H9 (cell line): ENCODE measurements at regions not wholly inside any gene's neighbourhood (a gene's known extent, or its start where the extent isn't known, plus 50 kb on each side); places are given as distances from the start of the nearest gene placed in this dataset.

Experiments used
- DNase-seq: peaks from one replicate; pipeline ENCODE4 v3.0.0-alpha.2; 2017
- H2AFZ ChIP-seq: one replicate; pipeline ENCODE4 v1.6.1; 2013; ENCODE audit warnings: mild to moderate bottlenecking, low read length, control low read depth, moderate library complexity
- H2AK5ac ChIP-seq: 2 replicates; pipeline ENCODE4 v1.6.1; 2013; ENCODE audit warnings: low read length, control low read depth, mixed read lengths; ENCODE audit not compliant: insufficient read length
- H2BK120ac ChIP-seq: one replicate; pipeline ENCODE4 v1.6.1; 2013; ENCODE audit warnings: low read depth, mild to moderate bottlenecking, low read length, control low read depth, inconsistent platforms; ENCODE audit not compliant: poor library complexity, severe bottlenecking
- H2BK12ac ChIP-seq: 2 replicates; pipeline ENCODE4 v1.6.1; 2013; ENCODE audit warnings: low read length, control low read depth, mixed read lengths, low read depth; ENCODE audit not compliant: insufficient read length
- H2BK15ac ChIP-seq: 2 replicates; pipeline ENCODE4 v1.6.1; 2013; ENCODE audit warnings: low read depth, low read length, control low read depth
- H2BK20ac ChIP-seq: one replicate; pipeline ENCODE4 v1.6.1; 2013; ENCODE audit warnings: low read depth, mild to moderate bottlenecking, low read length, control low read depth, inconsistent platforms; ENCODE audit not compliant: poor library complexity, severe bottlenecking
- H2BK5ac ChIP-seq: 2 replicates; pipeline ENCODE4 v1.6.1; 2013; ENCODE audit warnings: low read length, control low read depth, mixed read lengths; ENCODE audit not compliant: insufficient read length
- H3K14ac ChIP-seq: 2 replicates; pipeline ENCODE4 v1.6.1; 2013; ENCODE audit warnings: low read length, control low read depth; ENCODE audit not compliant: insufficient read depth
- H3K18ac ChIP-seq: 2 replicates; pipeline ENCODE4 v1.6.1; 2013; ENCODE audit warnings: low read depth, mild to moderate bottlenecking, mixed read lengths, low read length, control low read depth; ENCODE audit not compliant: insufficient read length
- H3K23ac ChIP-seq: 2 replicates; pipeline ENCODE4 v1.6.1; 2013; ENCODE audit warnings: low read length, control low read depth, mixed read lengths, low read depth; ENCODE audit not compliant: insufficient read length
- H3K23me2 ChIP-seq: 2 replicates; pipeline ENCODE4 v1.6.1; 2013; ENCODE audit warnings: low read depth, mild to moderate bottlenecking, mixed read lengths, low read length, control low read depth; ENCODE audit not compliant: insufficient read length, poor library complexity, severe bottlenecking
- H3K27ac ChIP-seq: 2 replicates; pipeline ENCODE4 v1.5.1; 2013; ENCODE audit warnings: low read length, control low read depth, mixed read lengths, low read depth; ENCODE audit not compliant: insufficient read length
- H3K27me3 ChIP-seq: 2 replicates; pipeline ENCODE4 v1.6.1; 2013; ENCODE audit warnings: low read length, control low read depth, inconsistent platforms; ENCODE audit not compliant: insufficient read depth
- H3K4ac ChIP-seq: 2 replicates; pipeline ENCODE4 v1.6.1; 2013; ENCODE audit warnings: low read depth, mild to moderate bottlenecking, control low read depth, inconsistent platforms, low read length, moderate library complexity
- H3K4me1 ChIP-seq: 2 replicates; pipeline ENCODE4 v1.6.1; 2013; ENCODE audit warnings: low read length, control low read depth, inconsistent platforms; ENCODE audit not compliant: insufficient read depth
- H3K4me2 ChIP-seq: 2 replicates; pipeline ENCODE4 v1.6.1; 2013; ENCODE audit warnings: low read length, control low read depth, mixed read lengths; ENCODE audit not compliant: insufficient read length, insufficient read depth
- H3K56ac ChIP-seq: 2 replicates; pipeline ENCODE4 v1.6.1; 2013; ENCODE audit warnings: low read depth, mild to moderate bottlenecking, mixed read lengths, low read length, control low read depth; ENCODE audit not compliant: insufficient read length
- H3K79me1 ChIP-seq: 2 replicates; pipeline ENCODE4 v1.6.1; 2013; ENCODE audit warnings: low read depth, mild to moderate bottlenecking, moderate library complexity, low read length, control low read depth, inconsistent platforms; ENCODE audit not compliant: insufficient read depth, poor library complexity, severe bottlenecking
- H3K79me2 ChIP-seq: 2 replicates; pipeline ENCODE4 v1.6.1; 2013; ENCODE audit warnings: low read length, control low read depth, inconsistent platforms; ENCODE audit not compliant: insufficient read depth
- H3K9ac ChIP-seq: 2 replicates; pipeline ENCODE4 v1.6.1; 2013; ENCODE audit warnings: low read length, control low read depth, mixed read lengths; ENCODE audit not compliant: insufficient read length; ENCODE audit errors: extremely low read depth
- H3K9me3 ChIP-seq: one replicate; pipeline ENCODE4 v1.6.1; 2013; ENCODE audit warnings: low read depth, low read length, inconsistent platforms; ENCODE audit not compliant: control insufficient read depth
- H3T11ph ChIP-seq: one replicate; pipeline ENCODE4 v1.6.1; 2013; ENCODE audit warnings: mild to moderate bottlenecking, low read length, control low read depth, inconsistent platforms
- H4K20me1 ChIP-seq: one replicate; pipeline ENCODE4 v1.6.1; 2013; ENCODE audit not compliant: control insufficient read depth, insufficient read length, insufficient read depth
- H4K5ac ChIP-seq: 2 replicates; pipeline ENCODE4 v1.6.1; 2013; ENCODE audit warnings: low read depth, mild to moderate bottlenecking, mixed read lengths, low read length, control low read depth; ENCODE audit not compliant: insufficient read length
- H4K8ac ChIP-seq: replicated peaks from 2 replicates; pipeline ENCODE4 v1.6.1; 2013; ENCODE audit warnings: low read length, control low read depth, mixed read lengths, low read depth; ENCODE audit not compliant: insufficient read length
- H4K91ac ChIP-seq: 2 replicates; pipeline ENCODE4 v1.6.1; 2013; ENCODE audit warnings: low read depth, mild to moderate bottlenecking, moderate library complexity, mixed read lengths, low read length, control low read depth; ENCODE audit not compliant: insufficient read length
- H3K27ac Mint-ChIP-seq, 3 experiments: 2 replicates in 2 of 3; 3 replicates in 1 of 3; pipeline ENCODE4 v1.8.0; 2020 to 2021; ENCODE audit warnings: mixed read lengths in 3 of 3, mild to moderate bottlenecking in 1 of 3, moderate library complexity in 1 of 3
- H3K27me3 Mint-ChIP-seq: 2 replicates; pipeline ENCODE4 v1.8.0; 2021; ENCODE audit warnings: low read depth, mild to moderate bottlenecking, moderate library complexity, mixed read lengths
- H3K36me3 Mint-ChIP-seq, 3 experiments: 2 replicates in 2 of 3; 3 replicates in 1 of 3; pipeline ENCODE4 v1.8.0; 2020 to 2021; ENCODE audit warnings: low read depth in 3 of 3, mixed read lengths in 3 of 3; ENCODE audit not compliant: insufficient read depth in 1 of 3
- H3K4me1 Mint-ChIP-seq, 2 experiments: 2 replicates each; pipeline ENCODE4 v1.8.0; 2020; ENCODE audit warnings: mixed read lengths in 2 of 2
- H3K4me3 Mint-ChIP-seq, 2 experiments: 2 replicates in 1 of 2; 3 replicates in 1 of 2; pipeline ENCODE4 v1.8.0; 2020 to 2021; ENCODE audit warnings: mild to moderate bottlenecking in 2 of 2, mixed read lengths in 2 of 2, moderate library complexity in 1 of 2
- H3K9me3 Mint-ChIP-seq, 2 experiments: 2 replicates in 1 of 2; 3 replicates in 1 of 2; pipeline ENCODE4 v1.8.0; 2020; ENCODE audit warnings: mild to moderate bottlenecking in 2 of 2, mixed read lengths in 2 of 2, moderate library complexity in 1 of 2
- CTCF ChIP-seq: fragments of 200-600 bp; sonication (generic); conservative IDR thresholded peaks from 3 replicates; pipeline ENCODE4 v1.8.0; 2021; ENCODE audit warnings: antibody characterized with exemption, mild to moderate bottlenecking
- WGBS: extraction: QIAGEN DNeasy Blood & Tissue Kit; methylation state at CpG from one replicate; pipeline ENCODE4 v1.1.7; 2013; ENCODE audit warnings: missing lambda C conversion rate, low lambda C conversion rate, mixed read lengths; ENCODE audit not compliant: insufficient read length; ENCODE audit errors: extremely low coverage; 5-methylcytosine and 5-hydroxymethylcytosine counted together

GRCh38 chr4:119825696-119826095 is 197.1 kb upstream of the PDE5A start:
- no peaks in the 10 kb centered on the region for H3K36me3 Mint-ChIP-seq
- H3K9me3 Mint-ChIP-seq = no peaks in the 10 kb centered on the region
- no peak overlapping the region for H3K27ac ChIP-seq
- H3K4me3 Mint-ChIP-seq = no peak overlapping the region
- no peak overlapping the region for H3K4me2 ChIP-seq
- H3K18ac ChIP-seq = no peak overlapping the region
- no peaks in the 10 kb centered on the region for H3K79me2 ChIP-seq
- TF ChIP-seq CTCF = no peak
- H3K9ac ChIP-seq = no peak overlapping the region
- H3K23ac ChIP-seq = no peak overlapping the region
- H3K14ac ChIP-seq = no peak overlapping the region
- H4K20me1 ChIP-seq = no peaks in the 10 kb centered on the region
- DNase-seq = no peak
- no peak overlapping the region for H2BK120ac ChIP-seq
- H2BK5ac ChIP-seq = no peak overlapping the region
- no peak overlapping the region for H2AFZ ChIP-seq
- no peaks in the 10 kb centered on the region for H3K23me2 ChIP-seq
- H2AK5ac ChIP-seq = no peak overlapping the region
- H2BK15ac ChIP-seq = no peak overlapping the region
- H3K4me1 Mint-ChIP-seq = no peaks in the 10 kb centered on the region
- no peak overlapping the region for H2BK12ac ChIP-seq
- H3K9me3 ChIP-seq = no peaks in the 10 kb centered on the region
- no CpG with 5 or more reads among the region's 2 CpGs for WGBS
- H3K27me3 Mint-ChIP-seq = no peaks in the 10 kb centered on the region
- H4K8ac ChIP-seq = no peak overlapping the region
- no peak overlapping the region for H3T11ph ChIP-seq
- H2BK20ac ChIP-seq = no peak overlapping the region
- H3K4me1 ChIP-seq = no peaks in the 10 kb centered on the region
- no peak overlapping the region for H4K5ac ChIP-seq
- H3K4ac ChIP-seq = no peak overlapping the region
- no peaks in the 10 kb centered on the region for H3K27me3 ChIP-seq
- H4K91ac ChIP-seq = no peak overlapping the region
- H3K27ac Mint-ChIP-seq = no peak overlapping the region
- no peak overlapping the region for H3K56ac ChIP-seq
- no peaks in the 10 kb centered on the region for H3K79me1 ChIP-seq
